ENCODE measurements at regions not wholly inside any gene's neighbourhood (a gene's known extent, or its start where the extent isn't known, plus 50 kb on each side); places are given as distances from the start of the nearest gene placed in this dataset.
"Not testable (repeated sequence)": the region's sequence is repeated elsewhere in the genome, so short reads cannot be mapped to it uniquely, and the experiment has no call there.

GRCh38 chr2:224146356-224147160 lies 107.5 kb upstream of the SERPINE2 start:
- DNase-seq: no peak

GRCh38 chr2:224145751-224146355 lies 106.8 kb upstream of the SERPINE2 start:
- DNase-seq: no peak

GRCh38 chr2:224143526-224143925 lies 104.4 kb upstream of the SERPINE2 start:
- no peak for DNase-seq

GRCh38 chr2:224142397-224143312 lies 103.6 kb upstream of the SERPINE2 start:
- DNase-seq: no peak

- no peak for DNase-seq
Measured at GRCh38 chr2:224141304-224141703, 102.2 kb upstream of the SERPINE2 start.

GRCh38 chr2:224137208-224137607 lies 98.1 kb upstream of the SERPINE2 start:
- DNase-seq: no peak

- DNase-seq: no peak
Measured at GRCh38 chr2:224136396-224136795, 97.3 kb upstream of the SERPINE2 start.

GRCh38 chr2:224135881-224136280 lies 96.8 kb upstream of the SERPINE2 start:
- no peak for DNase-seq

GRCh38 chr2:224134003-224134734 lies 95.1 kb upstream of the SERPINE2 start:
- no peak for DNase-seq

GRCh38 chr2:224133387-224133786 lies 94.3 kb upstream of the SERPINE2 start:
- DNase-seq: no peak

- no peak for DNase-seq
Measured at GRCh38 chr2:224127871-224128501, 88.9 kb upstream of the SERPINE2 start.

GRCh38 chr2:224126440-224126839 lies 87.4 kb upstream of the SERPINE2 start:
- DNase-seq: no peak

GRCh38 chr2:224126003-224126402 lies 86.9 kb upstream of the SERPINE2 start:
- DNase-seq: no peak

- no peak for DNase-seq
Measured at GRCh38 chr2:224122542-224122941, 83.5 kb upstream of the SERPINE2 start.

- DNase-seq: no peak
Measured at GRCh38 chr2:224121406-224122067, 82.5 kb upstream of the SERPINE2 start.

GRCh38 chr2:224120986-224121385 lies 81.9 kb upstream of the SERPINE2 start:
- DNase-seq: no peak

GRCh38 chr2:224119846-224120245 lies 80.8 kb upstream of the SERPINE2 start:
- not testable (repeated sequence) for DNase-seq

GRCh38 chr2:224114428-224114827 lies 75.3 kb upstream of the SERPINE2 start:
- DNase-seq: no peak

- DNase-seq: not testable (repeated sequence)
Measured at GRCh38 chr2:224113930-224114329, 74.8 kb upstream of the SERPINE2 start.

GRCh38 chr2:224111576-224111975 lies 72.5 kb upstream of the SERPINE2 start:
- no peak for DNase-seq

GRCh38 chr2:224110811-224111210 lies 71.7 kb upstream of the SERPINE2 start:
- DNase-seq: no peak

GRCh38 chr2:224109751-224110150 lies 70.7 kb upstream of the SERPINE2 start:
- no peak for DNase-seq

All from T-helper 2 cell (primary cell).